ENCODE measurements at regions not wholly inside any gene's neighbourhood (a gene's known extent, or its start where the extent isn't known, plus 50 kb on each side); places are given as distances from the start of the nearest gene placed in this dataset.

- DNase-seq (ENCODE audit: low spot score) = no peak
- Histone ChIP-seq H3K9me2 (ENCODE audit: insufficient read depth, low read length) (no peaks in the 10 kb centered on the region), H3K27ac (ENCODE audit: low read depth, low read length, poor library complexity, severe bottlenecking) (no peak overlapping the region), H3K4me3 (ENCODE audit: low read depth, low read length, poor library complexity, severe bottlenecking) (no peak overlapping the region), H3K79me2 (ENCODE audit: insufficient read depth, low read depth, low read length) (no peaks in the 10 kb centered on the region), H4K20me1 (ENCODE audit: insufficient read depth, low read length) (no peaks in the 10 kb centered on the region), H3K4me1 (ENCODE audit: insufficient read depth, low read length, poor library complexity, severe bottlenecking) (no peaks in the 10 kb centered on the region), H3K9me3 (ENCODE audit: low read length) (no peaks in the 10 kb centered on the region), H2AFZ (ENCODE audit: low read length) (no peak overlapping the region), H3K36me3 (ENCODE audit: insufficient read depth, low read length) (no peaks in the 10 kb centered on the region), H3K4me2 (ENCODE audit: low read length) (no peak overlapping the region)
- POLR2A ChIA-PET = no interaction called here
- no TSS peak for BruUV-seq (replicated peaks)
- TF ChIP-seq EZH2phosphoT487 (IDR thresholded peaks at IDR 0.05; ENCODE audit: borderline replicate concordance, low read depth, low read length) (no peak), CTCF (conservative IDR thresholded peaks at IDR 0.05; ENCODE audit: low read length) (no peak)
- CTCF ChIA-PET (ENCODE audit: unreplicated experiment) = no interaction called here
- intact Hi-C loops (cut with micrococcal nuclease; ENCODE audit: unreplicated experiment) = no loop called here
Observed at GRCh38 chr10:124265776-124266467, 152.8 kb downstream of the OAT start.

GRCh38 chr10:124265391-124265745 lies 153.4 kb downstream of the OAT start:
- no peak overlapping the region for H3K4me3 ChIP-seq (ENCODE audit: low read depth, low read length, poor library complexity, severe bottlenecking)
- H3K27ac ChIP-seq (ENCODE audit: low read depth, low read length, poor library complexity, severe bottlenecking) = no peak overlapping the region
- no peak for DNase-seq (ENCODE audit: low spot score)
- BruUV-seq (replicated peaks) = no TSS peak
- no peak overlapping the region for H2AFZ ChIP-seq (ENCODE audit: low read length)
- intact Hi-C loops (cut with micrococcal nuclease; ENCODE audit: unreplicated experiment) = no loop called here
- no peaks in the 10 kb centered on the region for H4K20me1 ChIP-seq (ENCODE audit: insufficient read depth, low read length)
- H3K9me3 ChIP-seq (ENCODE audit: low read length) = no peaks in the 10 kb centered on the region
- H3K79me2 ChIP-seq (ENCODE audit: insufficient read depth, low read depth, low read length) = no peaks in the 10 kb centered on the region
- POLR2A ChIA-PET = no interaction called here
- no peaks in the 10 kb centered on the region for H3K4me1 ChIP-seq (ENCODE audit: insufficient read depth, low read length, poor library complexity, severe bottlenecking)
- H3K4me2 ChIP-seq (ENCODE audit: low read length) = no peak overlapping the region
- TF ChIP-seq EZH2phosphoT487 (IDR thresholded peaks at IDR 0.05; ENCODE audit: borderline replicate concordance, low read depth, low read length) = no peak
- no peak for TF ChIP-seq CTCF (conservative IDR thresholded peaks at IDR 0.05; ENCODE audit: low read length)
- no peaks in the 10 kb centered on the region for H3K36me3 ChIP-seq (ENCODE audit: insufficient read depth, low read length)
- no peaks in the 10 kb centered on the region for H3K9me2 ChIP-seq (ENCODE audit: insufficient read depth, low read length)
- CTCF ChIA-PET (ENCODE audit: unreplicated experiment) = no interaction called here

- no peak overlapping the region for H3K4me3 ChIP-seq (ENCODE audit: low read depth, low read length, poor library complexity, severe bottlenecking)
- H3K9me3 ChIP-seq (ENCODE audit: low read length) = no peaks in the 10 kb centered on the region
- CTCF ChIA-PET (ENCODE audit: unreplicated experiment) = no interaction called here
- DNase-seq (ENCODE audit: low spot score) = no peak
- no peaks in the 10 kb centered on the region for H3K79me2 ChIP-seq (ENCODE audit: insufficient read depth, low read depth, low read length)
- H2AFZ ChIP-seq (ENCODE audit: low read length) = no peak overlapping the region
- intact Hi-C loops (cut with micrococcal nuclease; ENCODE audit: unreplicated experiment) = no loop called here
- H3K27ac ChIP-seq (ENCODE audit: low read depth, low read length, poor library complexity, severe bottlenecking) = no peak overlapping the region
- no peaks in the 10 kb centered on the region for H3K9me2 ChIP-seq (ENCODE audit: insufficient read depth, low read length)
- no TSS peak for BruUV-seq (replicated peaks)
- no peaks in the 10 kb centered on the region for H4K20me1 ChIP-seq (ENCODE audit: insufficient read depth, low read length)
- POLR2A ChIA-PET = interaction anchor here (0.6 to 0.8 kb wide), 2 partner anchors 12 to 19 kb away, joined by 3 read pairs; no protein-coding TSS in a partner anchor
- H3K36me3 ChIP-seq (ENCODE audit: insufficient read depth, low read length) = no peaks in the 10 kb centered on the region
- no peak overlapping the region for H3K4me2 ChIP-seq (ENCODE audit: low read length)
- TF ChIP-seq CTCF (conservative IDR thresholded peaks at IDR 0.05; ENCODE audit: low read length) = no peak
- no peak for TF ChIP-seq EZH2phosphoT487 (IDR thresholded peaks at IDR 0.05; ENCODE audit: borderline replicate concordance, low read depth, low read length)
- H3K4me1 ChIP-seq (ENCODE audit: insufficient read depth, low read length, poor library complexity, severe bottlenecking) = no peaks in the 10 kb centered on the region
Observed at GRCh38 chr10:124264711-124265390, 153.9 kb downstream of the OAT start.
